Mononuclear cell (primary cell): ENCODE measurements at regions not wholly inside any gene's neighbourhood (a gene's known extent, or its start where the extent isn't known, plus 50 kb on each side); places are given as distances from the start of the nearest gene placed in this dataset.

Experiments
- H3K27me3 ChIP-seq: 2 replicates; pipeline ENCODE4 v1.6.0; 2011; ENCODE audit warnings: low read length, control low read depth; ENCODE audit not compliant: insufficient read depth
- H3K4me1 ChIP-seq: 2 replicates; pipeline ENCODE4 v1.5.1; 2011; ENCODE audit warnings: mild to moderate bottlenecking, low read length, control low read depth; ENCODE audit not compliant: insufficient read depth
- H3K4me3 ChIP-seq: 2 replicates; pipeline ENCODE4 v1.5.1; 2011; ENCODE audit warnings: mild to moderate bottlenecking, low read length, moderate library complexity
- H3K9me3 ChIP-seq: 2 replicates; pipeline ENCODE4 v1.5.1; 2011; ENCODE audit warnings: low read depth, mild to moderate bottlenecking, control low read depth, low read length

- H3K4me1 ChIP-seq = no peaks in the 10 kb centered on the region
- H3K4me3 ChIP-seq = no peak overlapping the region
These were observed 312.0 kb upstream of the TNP1 start for GRCh38 chr2:217171874-217172273.

GRCh38 chr2:217168496-217168895 lies 308.6 kb upstream of the TNP1 start:
- Histone ChIP-seq H3K27me3 (peaks cover 45% of the 10 kb centered on the region), H3K9me3 (no peaks in the 10 kb centered on the region), H3K4me1 (no peaks in the 10 kb centered on the region), H3K4me3 (no peak overlapping the region)

More at GRCh38 chr2:217171874-217172273, 312.0 kb upstream of the TNP1 start:
- no peaks in the 10 kb centered on the region for H3K9me3 ChIP-seq
- H3K27me3 ChIP-seq = peaks cover 29% of the 10 kb centered on the region

GRCh38 chr2:217167531-217167930 lies 307.7 kb upstream of the TNP1 start:
- Histone ChIP-seq H3K4me1 (no peaks in the 10 kb centered on the region), H3K9me3 (no peaks in the 10 kb centered on the region), H3K4me3 (no peak overlapping the region), H3K27me3 (peaks cover 49% of the 10 kb centered on the region)

GRCh38 chr2:217166241-217166850 lies 306.5 kb upstream of the TNP1 start:
- peaks cover 3% of the 10 kb centered on the region for H3K4me1 ChIP-seq
- H3K27me3 ChIP-seq = peaks cover 60% of the 10 kb centered on the region
- H3K4me3 ChIP-seq = no peak overlapping the region
- no peaks in the 10 kb centered on the region for H3K9me3 ChIP-seq

GRCh38 chr2:217165547-217165946 lies 305.7 kb upstream of the TNP1 start:
- Histone ChIP-seq H3K27me3 (peaks cover 68% of the 10 kb centered on the region), H3K4me3 (no peak overlapping the region), H3K9me3 (no peaks in the 10 kb centered on the region)

GRCh38 chr2:217163987-217164386 lies 304.1 kb upstream of the TNP1 start:
- H3K9me3 ChIP-seq = no peaks in the 10 kb centered on the region
- peaks cover 6% of the 10 kb centered on the region for H3K4me1 ChIP-seq
- H3K27me3 ChIP-seq = peaks cover 80% of the 10 kb centered on the region
- H3K4me3 ChIP-seq = no peak overlapping the region

More at GRCh38 chr2:217165547-217165946, 305.7 kb upstream of the TNP1 start:
- H3K4me1 ChIP-seq = peaks cover 6% of the 10 kb centered on the region

- Histone ChIP-seq H3K9me3 (no peaks in the 10 kb centered on the region), H3K4me1 (peaks cover 6% of the 10 kb centered on the region), H3K27me3 (peaks cover 80% of the 10 kb centered on the region), H3K4me3 (no peak overlapping the region)
These were observed 302.7 kb upstream of the TNP1 start for GRCh38 chr2:217162533-217162932.

GRCh38 chr2:217160978-217161973 lies 301.4 kb upstream of the TNP1 start:
- H3K27me3 ChIP-seq = peaks cover 80% of the 10 kb centered on the region
- H3K9me3 ChIP-seq = no peaks in the 10 kb centered on the region
- H3K4me3 ChIP-seq = no peak overlapping the region
- peaks cover 6% of the 10 kb centered on the region for H3K4me1 ChIP-seq

- peaks cover 83% of the 10 kb centered on the region for H3K27me3 ChIP-seq
- no peak overlapping the region for H3K4me3 ChIP-seq
- no peaks in the 10 kb centered on the region for H3K9me3 ChIP-seq
- peaks cover 6% of the 10 kb centered on the region for H3K4me1 ChIP-seq
These were observed 300.4 kb upstream of the TNP1 start for GRCh38 chr2:217160103-217160743.

- Histone ChIP-seq H3K27me3 (peaks cover 75% of the 10 kb centered on the region), H3K4me1 (peaks cover 6% of the 10 kb centered on the region), H3K9me3 (no peaks in the 10 kb centered on the region), H3K4me3 (no peak overlapping the region)
These were observed 299.1 kb upstream of the TNP1 start for GRCh38 chr2:217158928-217159327.

GRCh38 chr2:217157581-217157980 lies 297.7 kb upstream of the TNP1 start:
- Histone ChIP-seq H3K9me3 (no peaks in the 10 kb centered on the region), H3K27me3 (peaks cover 68% of the 10 kb centered on the region), H3K4me3 (no peak overlapping the region), H3K4me1 (peaks cover 6% of the 10 kb centered on the region)

GRCh38 chr2:217156801-217157200 lies 296.9 kb upstream of the TNP1 start:
- Histone ChIP-seq H3K4me1 (peaks cover 6% of the 10 kb centered on the region), H3K4me3 (no peak overlapping the region), H3K27me3 (peaks cover 62% of the 10 kb centered on the region), H3K9me3 (no peaks in the 10 kb centered on the region)

- Histone ChIP-seq H3K4me1 (no peaks in the 10 kb centered on the region), H3K27me3 (peaks cover 43% of the 10 kb centered on the region), H3K9me3 (no peaks in the 10 kb centered on the region), H3K4me3 (no peak overlapping the region)
These were observed 295.1 kb upstream of the TNP1 start for GRCh38 chr2:217154923-217155322.

- peaks cover 32% of the 10 kb centered on the region for H3K27me3 ChIP-seq
- no peak overlapping the region for H3K4me3 ChIP-seq
- no peaks in the 10 kb centered on the region for H3K9me3 ChIP-seq
- no peaks in the 10 kb centered on the region for H3K4me1 ChIP-seq
These were observed 293.6 kb upstream of the TNP1 start for GRCh38 chr2:217153510-217153909.

- no peaks in the 10 kb centered on the region for H3K4me1 ChIP-seq
- H3K27me3 ChIP-seq = peaks cover 25% of the 10 kb centered on the region
- no peaks in the 10 kb centered on the region for H3K9me3 ChIP-seq
- no peak overlapping the region for H3K4me3 ChIP-seq
These were observed 293.0 kb upstream of the TNP1 start for GRCh38 chr2:217152831-217153230.
